HG03354 (cell line): ENCODE measurements at regions not wholly inside any gene's neighbourhood (a gene's known extent, or its start where the extent isn't known, plus 50 kb on each side); places are given as distances from the start of the nearest gene placed in this dataset.

Experiments
- ATAC-seq: cut with Tn5 transposase; IDR thresholded peaks from one replicate; pipeline ENCODE4 v1.9.1; 2021; ENCODE audit warnings: mild to moderate bottlenecking; ENCODE audit not compliant: unreplicated experiment, poor library complexity, severe bottlenecking

DNA sequence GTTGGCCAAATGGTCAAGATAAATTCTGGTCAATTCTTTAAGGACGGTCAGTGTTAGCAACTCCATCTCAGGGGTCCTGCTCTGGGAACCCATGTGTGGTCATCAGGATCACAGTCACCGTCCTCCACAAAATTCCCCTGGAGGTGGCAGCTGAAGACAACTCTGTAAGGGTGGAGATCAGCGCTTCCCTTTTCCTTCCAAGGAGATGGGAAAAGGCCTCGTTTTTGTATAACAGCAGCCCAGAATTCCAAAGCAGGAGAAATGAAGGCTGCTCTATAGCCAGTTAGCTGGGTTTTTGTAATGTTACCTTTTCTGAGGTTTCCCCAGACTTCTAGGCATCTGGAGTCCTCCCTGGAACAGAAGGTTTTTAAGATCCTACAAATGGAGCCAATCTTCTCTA lies 334.8 kb downstream of the MYCN start:
- no peak for ATAC-seq

GRCh38 chr2:16273111-16273510 lies 332.8 kb downstream of the MYCN start:
- no peak for ATAC-seq

DNA sequence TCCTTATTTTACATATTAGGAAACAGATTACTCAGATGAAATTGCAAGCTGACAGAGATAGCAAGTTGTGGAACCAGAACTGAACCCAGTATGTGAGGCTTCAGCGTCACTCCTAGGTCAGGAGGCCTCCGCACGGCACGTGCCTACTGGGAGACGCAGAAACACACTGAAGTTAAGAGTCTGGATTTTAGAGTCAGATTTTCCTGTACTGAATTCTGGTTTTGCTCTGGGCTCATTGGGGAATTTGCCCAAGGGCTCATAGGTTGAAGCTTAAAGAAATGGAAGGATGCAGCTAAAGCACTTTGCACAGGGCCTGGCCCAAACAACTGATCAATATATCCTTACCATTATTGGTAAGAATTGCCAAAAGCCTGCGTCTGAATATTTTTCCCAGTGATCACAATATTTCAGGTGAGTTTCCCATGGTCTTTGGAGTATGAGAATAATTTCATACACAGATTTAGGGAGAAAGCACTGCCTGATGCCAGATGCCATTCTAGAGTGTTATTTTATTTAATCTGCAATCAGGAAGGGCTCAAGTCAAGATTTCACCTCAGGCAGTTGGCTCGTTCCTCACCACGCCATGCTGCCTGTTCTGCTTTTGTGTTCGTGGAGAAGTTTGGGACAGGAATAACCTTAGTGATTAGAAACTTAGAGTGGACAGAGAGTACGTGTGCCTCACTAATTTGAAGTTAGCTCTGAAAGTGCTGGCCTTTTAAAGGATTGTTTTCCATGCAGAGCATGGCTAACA lies 331.9 kb downstream of the MYCN start:
- ATAC-seq = no peak

GRCh38 chr2:16271231-16271896 lies 331.0 kb downstream of the MYCN start:
- no peak for ATAC-seq

- no peak for ATAC-seq
Measured at GRCh38 chr2:16270441-16270840, 330.1 kb downstream of the MYCN start.

DNA sequence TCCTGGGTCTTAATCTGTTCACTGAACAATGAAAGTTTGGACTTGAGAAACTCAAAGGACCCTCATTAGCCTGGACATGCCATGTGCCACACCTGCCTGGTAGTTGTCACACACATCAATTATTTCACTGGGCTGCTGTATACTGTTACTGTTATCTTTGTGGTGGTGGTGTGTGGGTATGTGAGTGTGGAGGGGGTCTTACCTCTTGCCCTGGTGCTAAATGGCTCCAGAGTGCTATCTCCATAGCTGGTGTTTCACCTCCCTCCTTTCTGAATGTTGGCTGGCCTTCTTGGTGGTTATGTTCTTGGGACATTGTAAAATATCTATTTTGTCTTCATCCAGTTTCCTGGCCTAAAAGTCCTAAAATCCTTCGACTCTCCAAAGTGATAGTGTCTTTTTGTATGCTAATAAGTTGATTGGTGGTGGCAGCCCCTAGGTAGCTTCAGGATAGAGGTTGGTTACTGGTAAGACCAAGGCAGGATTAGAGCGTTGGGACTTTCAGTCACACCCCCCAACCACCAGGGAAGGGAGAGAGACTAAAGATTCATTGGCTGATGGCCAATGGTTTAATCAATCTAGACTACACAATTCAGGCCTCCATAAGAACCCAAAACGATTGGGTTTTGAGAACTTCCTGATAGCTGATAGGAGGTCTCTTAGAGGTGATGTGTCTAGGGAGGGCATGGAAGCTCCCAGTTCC lies 328.1 kb downstream of the MYCN start:
- no peak for ATAC-seq

- no peak for ATAC-seq
Measured at GRCh38 chr2:16266571-16266970, 326.2 kb downstream of the MYCN start.

GRCh38 chr2:16264931-16265540 lies 324.7 kb downstream of the MYCN start:
- ATAC-seq = no peak

DNA sequence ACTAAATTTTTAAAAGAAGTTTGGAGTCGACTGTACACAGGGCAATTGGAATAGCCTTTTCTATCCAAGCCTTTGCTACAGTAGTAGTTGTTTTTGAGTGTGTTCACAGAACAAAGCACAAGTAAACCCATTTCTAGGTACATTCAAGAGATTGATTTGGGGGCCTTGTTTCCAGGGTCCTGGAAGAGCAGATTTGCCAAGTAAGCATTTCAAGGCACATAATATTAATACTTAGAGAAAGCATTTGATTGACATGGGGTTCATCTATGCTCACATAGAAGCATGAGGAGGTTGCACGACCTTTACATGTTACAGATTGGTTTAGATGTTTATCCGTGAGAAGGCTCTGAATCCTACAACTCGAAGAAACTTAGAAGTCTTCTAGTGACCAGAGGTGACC lies 324.1 kb downstream of the MYCN start:
- ATAC-seq = no peak

- no peak for ATAC-seq
Measured at GRCh38 chr2:16263241-16263890, 323.0 kb downstream of the MYCN start.

DNA sequence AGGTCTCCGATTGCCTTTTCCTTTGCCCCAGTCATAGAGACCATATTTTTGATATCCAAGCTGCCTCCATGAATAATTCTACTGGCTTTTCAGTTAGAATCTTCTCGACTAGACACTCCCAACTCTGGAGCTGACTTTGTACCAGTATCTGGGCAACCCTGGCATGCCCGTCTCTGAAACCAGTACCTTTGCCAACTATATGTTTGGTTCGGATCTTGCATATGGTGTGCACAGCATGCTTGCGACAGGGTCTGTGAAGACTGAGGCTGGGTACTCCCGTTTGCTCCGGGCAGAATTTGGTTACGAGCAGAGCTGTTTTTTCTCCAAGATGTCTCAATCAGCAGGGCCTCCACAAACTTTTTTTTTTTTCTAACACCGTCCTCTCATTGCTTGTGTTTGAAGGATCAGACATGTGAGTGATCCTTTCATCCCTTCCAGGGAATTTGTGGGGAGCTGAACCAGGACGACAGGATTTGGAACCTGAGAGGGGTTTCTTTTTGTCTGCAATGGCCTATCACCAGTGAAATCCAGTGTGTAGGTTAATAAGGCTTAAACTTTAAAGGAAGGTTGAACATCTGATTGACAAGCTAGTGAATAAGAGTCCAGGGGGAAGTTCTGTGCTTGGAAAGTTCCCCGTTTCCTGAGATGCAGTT lies 322.3 kb downstream of the MYCN start:
- no peak for ATAC-seq

DNA sequence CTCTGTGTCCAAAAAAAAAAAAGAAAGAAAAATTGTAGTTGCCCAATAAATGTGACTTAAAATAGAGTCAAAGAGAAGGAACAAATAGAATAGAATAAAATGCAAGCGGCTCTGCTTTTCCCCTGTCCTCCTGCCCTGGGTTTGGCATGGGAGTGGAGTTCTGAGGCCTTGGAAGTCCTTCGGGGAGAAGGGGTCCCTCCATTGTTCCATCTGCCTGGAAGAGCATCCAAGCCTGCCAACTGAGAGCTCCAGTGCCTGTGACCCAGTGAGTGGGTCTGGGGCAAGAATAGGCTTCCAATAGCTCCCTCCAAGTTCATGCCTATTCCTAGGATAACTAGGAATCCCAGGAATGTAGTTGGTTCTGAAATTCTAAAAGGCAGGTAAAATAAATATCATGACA lies 321.4 kb downstream of the MYCN start:
- ATAC-seq = no peak

GRCh38 chr2:16261071-16261470 lies 320.7 kb downstream of the MYCN start:
- ATAC-seq = no peak

GRCh38 chr2:16260041-16260830 lies 319.9 kb downstream of the MYCN start:
- no peak for ATAC-seq

GRCh38 chr2:16259010-16259409 lies 318.7 kb downstream of the MYCN start:
- no peak for ATAC-seq

GRCh38 chr2:16258350-16258749 lies 318.0 kb downstream of the MYCN start:
- ATAC-seq = no peak

- ATAC-seq = no peak
Measured at GRCh38 chr2:16257322-16258028, 317.1 kb downstream of the MYCN start.

- no peak for ATAC-seq
Measured at GRCh38 chr2:16256601-16257321, 316.4 kb downstream of the MYCN start.
